GM19025 (cell line): ENCODE measurements at regions not wholly inside any gene's neighbourhood (a gene's known extent, or its start where the extent isn't known, plus 50 kb on each side); places are given as distances from the start of the nearest gene placed in this dataset.
A peak's percentile ranks its signal among the peaks of the same experiment; 100 is the strongest.

Experiments used
- ATAC-seq: cut with Tn5 transposase; IDR thresholded peaks from one replicate; pipeline ENCODE4 v1.9.1; 2021; ENCODE audit warnings: mild to moderate bottlenecking, low read depth, moderate library complexity; ENCODE audit not compliant: unreplicated experiment

GRCh38 chr11:82676483-82677094 lies 57.1 kb downstream of the FAM181B start:
- ATAC-seq = no peak

- no peak for ATAC-seq
Measured at GRCh38 chr11:82675838-82676237, 57.8 kb downstream of the FAM181B start.

DNA sequence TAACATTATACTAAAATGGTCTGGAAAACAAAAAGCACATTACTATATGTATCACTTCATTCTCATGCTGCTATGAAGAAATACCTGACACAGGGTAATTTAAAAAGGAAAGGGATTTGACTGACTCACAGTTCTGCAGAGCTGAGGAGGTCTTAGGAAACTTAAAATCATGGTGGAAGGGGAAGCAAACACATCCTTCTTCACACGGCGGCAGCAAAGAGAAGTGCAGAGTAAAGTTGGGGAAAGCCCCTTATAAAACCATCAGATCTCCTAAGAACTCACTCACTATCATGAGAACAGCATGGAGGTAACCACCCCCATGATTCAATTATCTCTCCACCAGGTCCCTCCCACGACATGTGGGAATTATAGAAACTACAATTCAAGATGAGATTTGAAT lies 60.0 kb downstream of the FAM181B start:
- no peak for ATAC-seq

- ATAC-seq = no peak
Measured at GRCh38 chr11:82671451-82671850, 62.2 kb downstream of the FAM181B start.

DNA sequence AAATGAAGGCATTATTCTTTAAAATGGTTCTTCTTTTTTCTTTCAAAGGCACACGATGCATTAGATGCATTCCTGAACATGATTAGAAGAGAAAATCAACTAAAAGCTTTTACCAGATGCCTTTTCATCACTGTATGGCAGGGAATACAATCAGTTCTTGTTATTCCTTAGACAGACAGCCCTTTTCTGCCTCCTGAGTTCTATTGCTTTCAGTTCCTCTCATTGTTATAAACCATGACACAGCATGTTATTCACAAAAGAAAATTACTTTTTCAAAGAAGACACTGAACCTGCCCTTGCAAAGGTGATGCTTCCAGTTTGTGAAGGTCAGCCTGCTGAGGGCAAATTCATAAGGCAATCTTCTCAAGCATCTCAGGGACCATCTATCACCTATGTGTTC lies 70.1 kb downstream of the FAM181B start:
- ATAC-seq = no peak

DNA sequence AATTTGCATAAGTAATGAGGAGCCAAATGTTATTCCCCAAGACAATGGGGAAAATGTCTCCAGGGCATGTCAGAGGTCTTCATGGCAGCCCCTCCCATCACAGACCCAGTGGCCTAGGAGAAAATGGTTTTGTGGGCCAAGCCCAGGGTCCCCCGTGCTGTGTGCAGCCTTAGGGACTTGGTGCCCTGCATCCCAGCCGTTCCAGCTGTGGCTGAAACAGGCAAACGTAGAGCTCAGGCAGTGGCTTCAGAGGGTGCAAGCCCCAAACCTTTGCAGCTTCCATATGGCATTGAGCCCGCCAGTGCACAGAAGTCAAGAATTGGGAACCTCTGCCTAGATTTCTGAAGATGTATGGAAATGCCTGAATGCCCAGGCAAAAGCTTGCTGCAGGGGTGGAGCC lies 79.9 kb downstream of the FAM181B start:
- ATAC-seq = no peak

GRCh38 chr11:82639251-82639650 lies 94.4 kb downstream of the FAM181B start:
- ATAC-seq = no peak

GRCh38 chr11:82636615-82637014 lies 97.0 kb downstream of the FAM181B start:
- no peak for ATAC-seq

DNA sequence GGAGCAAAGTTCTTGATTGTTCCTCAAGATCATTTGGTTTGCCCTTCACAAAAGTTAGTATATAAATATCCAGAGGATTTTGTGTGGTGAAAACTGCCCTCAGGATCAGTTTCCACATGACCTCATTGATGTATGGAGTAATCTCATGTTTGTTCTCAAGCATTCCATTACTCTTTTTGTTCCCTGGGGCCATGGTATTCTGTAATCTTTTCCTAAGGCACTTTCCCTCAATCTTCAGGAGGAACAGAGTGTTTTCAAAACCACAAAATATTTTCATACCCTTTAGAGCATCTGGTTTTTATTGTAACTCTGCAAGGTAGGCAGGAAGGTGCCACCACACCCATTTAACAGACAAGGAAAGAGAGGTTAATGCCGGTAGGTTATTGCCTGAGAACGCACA lies 99.6 kb downstream of the FAM181B start:
- no peak for ATAC-seq

GRCh38 chr11:82631722-82632630 lies 101.7 kb downstream of the FAM181B start:
- peak; percentile 84 for ATAC-seq

- ATAC-seq = no peak
Measured at GRCh38 chr11:82610671-82611070, 123.0 kb downstream of the FAM181B start.

DNA sequence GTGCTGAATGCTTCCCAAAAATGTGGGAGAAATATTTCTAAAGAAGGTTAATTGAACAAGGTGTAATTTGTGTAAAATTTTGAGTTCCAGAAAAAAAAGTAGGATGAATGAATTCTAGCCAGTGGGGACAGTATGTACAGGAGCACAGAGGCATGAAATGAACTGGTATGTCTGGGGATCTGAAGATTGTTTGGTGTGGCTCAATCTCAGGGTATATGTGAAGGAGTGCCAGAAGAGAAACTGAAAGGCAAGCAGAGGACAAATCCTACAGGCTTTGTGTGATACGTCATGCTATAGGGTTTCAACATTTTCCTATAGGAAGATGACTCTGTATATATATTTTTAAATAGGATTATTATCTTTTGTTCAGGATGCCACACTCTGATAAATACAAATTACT lies 126.9 kb downstream of the FAM181B start:
- no peak for ATAC-seq

DNA sequence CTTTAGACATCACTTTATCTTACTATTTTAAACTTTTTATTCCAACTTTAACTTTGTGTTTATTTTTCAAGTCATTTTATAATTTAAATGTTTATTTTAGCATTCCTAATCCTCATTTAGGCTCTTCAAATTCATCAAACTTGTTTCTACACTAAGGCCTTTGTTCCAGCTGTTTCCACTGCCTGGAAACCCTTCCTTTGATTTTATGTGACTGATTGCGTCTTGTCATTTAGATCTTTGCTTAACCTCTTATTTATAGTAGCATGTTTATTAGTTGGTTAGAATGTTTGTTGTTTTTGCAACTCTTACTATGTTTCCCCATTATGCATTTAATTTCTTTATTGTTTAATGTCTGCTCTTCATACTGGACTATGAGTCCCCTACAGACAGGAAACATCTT lies 132.0 kb downstream of the FAM181B start:
- no peak for ATAC-seq

DNA sequence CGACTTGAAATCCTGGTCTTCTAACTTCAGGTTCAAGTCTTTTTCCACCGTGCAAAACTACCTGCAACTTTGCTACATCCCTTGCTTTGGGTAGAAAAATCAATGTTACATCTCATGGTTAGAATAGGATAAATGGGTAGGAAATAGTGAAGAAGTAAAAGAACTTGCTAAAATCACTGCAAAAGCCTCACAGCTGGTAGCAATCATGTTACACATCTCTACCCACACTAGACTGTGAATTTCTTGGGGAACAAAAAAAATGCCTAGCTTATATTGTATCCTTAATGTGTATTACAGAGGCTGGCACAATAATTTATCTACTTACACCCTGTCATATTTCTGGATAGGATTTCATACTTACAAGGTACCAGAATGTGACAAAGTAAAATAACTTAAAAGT lies 133.8 kb downstream of the FAM181B start:
- no peak for ATAC-seq

DNA sequence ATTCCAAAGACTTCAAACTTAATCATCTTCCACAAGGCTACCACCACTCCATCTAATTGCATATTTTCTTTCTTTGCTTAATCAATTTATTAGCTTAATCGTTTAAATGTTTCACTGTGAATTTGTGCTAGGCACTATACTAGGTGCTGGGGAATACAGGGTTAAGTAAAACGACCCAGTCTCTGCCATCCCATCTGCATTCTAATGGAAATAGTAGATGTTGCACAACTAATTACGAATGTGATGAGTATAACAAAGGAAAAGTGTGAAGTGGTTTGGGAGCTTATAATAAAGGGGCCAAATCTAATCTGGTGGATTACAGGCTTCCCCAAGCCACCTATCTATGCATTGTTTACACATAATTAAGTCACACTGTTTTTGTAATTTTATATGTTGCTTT lies 147.1 kb downstream of the FAM181B start:
- ATAC-seq = no peak

DNA sequence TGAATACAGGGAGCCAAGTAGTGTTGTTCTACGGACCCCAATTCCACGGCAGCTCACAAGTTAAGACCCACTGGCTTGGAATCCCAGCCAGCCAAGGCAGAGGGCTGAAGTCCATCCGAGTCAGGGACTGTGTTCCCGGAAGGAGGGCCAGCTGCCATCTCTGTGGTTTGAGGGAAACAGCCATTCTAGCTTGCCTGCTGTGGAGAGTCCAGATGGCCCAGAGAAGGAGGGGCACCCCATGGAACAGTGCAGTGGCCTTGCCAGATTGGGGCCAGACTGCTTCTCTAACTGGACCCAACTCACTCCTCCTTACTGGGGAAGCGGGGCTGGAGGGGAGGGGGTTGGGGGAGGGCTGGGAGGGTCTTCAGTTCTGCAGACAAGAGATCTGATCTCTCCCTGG lies 156.4 kb downstream of the FAM181B start:
- no peak for ATAC-seq

DNA sequence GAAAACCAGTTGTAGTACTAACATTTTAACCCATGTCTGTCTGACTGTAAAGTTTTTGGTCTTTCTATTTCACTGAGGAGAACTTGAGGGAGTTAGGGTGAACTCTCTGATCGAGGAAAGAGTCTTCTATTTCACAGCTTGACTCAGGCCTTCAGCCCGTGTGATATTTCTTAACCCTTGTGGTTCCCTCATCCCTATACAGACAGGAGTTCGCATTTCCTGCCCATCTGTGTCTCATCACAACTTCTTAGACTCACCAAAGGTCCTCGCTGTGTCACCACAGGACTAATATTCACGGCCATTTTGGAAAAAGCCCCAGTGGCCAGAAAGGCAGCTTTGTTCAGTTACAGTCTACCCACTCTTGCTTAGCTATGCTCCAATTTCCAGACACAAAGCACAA lies 172.8 kb downstream of the FAM181B start:
- ATAC-seq = no peak

DNA sequence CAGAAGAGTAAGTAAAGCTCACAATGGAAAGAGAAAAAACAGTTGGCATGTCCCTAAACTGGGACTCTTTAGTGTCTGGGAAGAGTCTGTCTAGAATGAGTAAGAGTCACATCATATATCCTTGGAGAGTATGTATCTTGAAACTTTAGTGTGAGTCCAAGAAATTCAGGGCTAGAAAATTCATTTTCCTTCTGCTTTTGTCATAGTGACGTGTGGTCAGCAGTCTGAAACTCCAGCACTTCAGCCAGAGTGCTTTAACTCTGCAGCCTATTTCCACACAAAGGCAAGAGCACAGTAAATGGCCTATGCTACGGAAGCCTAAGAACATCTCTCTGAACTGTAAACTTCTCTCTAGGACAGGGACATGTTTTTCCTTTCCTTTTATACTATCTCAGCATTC lies 174.1 kb downstream of the FAM181B start:
- ATAC-seq = no peak

- ATAC-seq = peak; percentile 96
Measured at GRCh38 chr11:82557274-82557673, 176.4 kb downstream of the FAM181B start.

- ATAC-seq = no peak
Measured at GRCh38 chr11:82556210-82556609, 177.5 kb downstream of the FAM181B start.

- no peak for ATAC-seq
Measured at GRCh38 chr11:82546661-82547557, 186.8 kb downstream of the FAM181B start.
